Mucosa of descending colon (tissue), 3 donors: ENCODE measurements at regions not wholly inside any gene's neighbourhood (a gene's known extent, or its start where the extent isn't known, plus 50 kb on each side); places are given as distances from the start of the nearest gene placed in this dataset.

Source experiments
- ATAC-seq: fragments of 200-7000 bp; cut with Tn5 transposase; one replicate; pipeline ENCODE4 v1.9.1; 2020; ENCODE audit warnings: mild to moderate bottlenecking, moderate library complexity
- DNase-seq, 3 donors: peaks; one replicate each; pipeline ENCODE4 v3.0.0-alpha.2; 2020
- H3K36me3 ChIP-seq: fragments of 200-600 bp; one replicate; pipeline ENCODE4 v1.8.0; 2021; ENCODE audit warnings: low read depth, mild to moderate bottlenecking
- H3K4me1 ChIP-seq: fragments of 200-600 bp; one replicate; pipeline ENCODE4 v1.8.0; 2021; ENCODE audit warnings: low read depth, mild to moderate bottlenecking
- H3K4me3 ChIP-seq: fragments of 200-600 bp; one replicate; pipeline ENCODE4 v1.8.0; 2021; ENCODE audit warnings: mild to moderate bottlenecking
- H3K9me3 ChIP-seq: fragments of 200-600 bp; one replicate; pipeline ENCODE4 v1.8.0; 2021; ENCODE audit warnings: mild to moderate bottlenecking
- CTCF ChIP-seq: fragments of 200-600 bp; IDR thresholded peaks from one replicate; pipeline ENCODE4 v1.8.0; 2022; ENCODE audit warnings: antibody characterized with exemption, mild to moderate bottlenecking
- intact Hi-C, 2 donors: fragments of 100-400 bp; cut with DNase I in 1 of 2; cut with micrococcal nuclease in 1 of 2; formaldehyde crosslinking; loops; one replicate each; pipeline versions ENCODE4 v1.11.0 to v1.11.1; 2022; cut with DNase I, micrococcal nuclease
- donor health status: DM: no; HTN: no; CAD: no; lungs with moderate emphysema.
- donor health status: DM: no; HTN: no; CAD: no.
- donor health status: DM: no; HTN: yes; CAD: no.

DNA sequence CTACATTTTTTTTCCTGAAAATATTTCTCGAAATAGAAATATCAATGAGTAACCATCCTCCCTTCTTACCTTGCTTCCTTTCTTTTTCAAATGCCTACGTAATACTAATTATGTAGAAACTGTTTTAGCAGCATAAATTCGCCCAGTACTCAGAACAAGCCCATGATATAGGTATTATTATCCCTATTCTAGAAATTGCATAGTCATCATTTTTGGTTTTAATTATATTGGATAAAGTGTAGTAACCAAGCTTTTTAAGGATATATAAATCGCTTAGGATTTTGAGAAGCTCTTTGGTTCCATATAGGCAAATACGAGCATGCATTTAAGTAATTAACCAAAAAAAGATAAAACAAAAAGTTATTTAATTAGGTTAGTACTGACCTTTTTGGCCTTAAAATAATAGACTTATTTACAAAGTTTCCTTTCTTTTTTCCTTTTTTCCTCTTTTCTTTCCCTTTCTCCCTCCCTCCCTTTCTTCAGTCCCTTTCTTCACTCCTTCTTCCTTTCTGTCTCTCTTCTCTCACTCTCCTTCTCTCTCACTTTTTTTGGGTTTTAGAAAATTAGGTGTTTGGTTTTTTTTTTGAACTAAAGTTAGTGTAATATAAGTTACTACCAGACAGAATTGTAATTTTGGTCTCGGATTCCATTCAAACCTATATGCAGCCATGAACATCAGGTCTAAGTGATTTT is 457.7 kb downstream of the RFPL4B start:
- H3K9me3 ChIP-seq = no peaks in the 10 kb centered on the region
- H3K4me1 ChIP-seq = no peaks in the 10 kb centered on the region
- ATAC-seq (no peak), DNase-seq (no peak)
- intact Hi-C loops = no loop called here
- no peaks in the 10 kb centered on the region for H3K36me3 ChIP-seq
- TF ChIP-seq CTCF = no peak
- H3K4me3 ChIP-seq = no peak overlapping the region

- Histone ChIP-seq H3K9me3 (no peaks in the 10 kb centered on the region), H3K36me3 (no peaks in the 10 kb centered on the region), H3K4me3 (no peak overlapping the region), H3K4me1 (no peaks in the 10 kb centered on the region)
- ATAC-seq = no peak
- DNase-seq = no peak
- intact Hi-C loops = no loop called here
- TF ChIP-seq CTCF = no peak
Measured at GRCh38 chr6:112806163-112806865, 459.2 kb downstream of the RFPL4B start.

GRCh38 chr6:112821476-112821875 is 474.3 kb downstream of the RFPL4B start:
- ATAC-seq (no peak), DNase-seq (no peak)
- H3K4me1 ChIP-seq = no peaks in the 10 kb centered on the region
- intact Hi-C loops = no loop called here
- no peaks in the 10 kb centered on the region for H3K9me3 ChIP-seq
- no peaks in the 10 kb centered on the region for H3K36me3 ChIP-seq
- no peak for TF ChIP-seq CTCF
- H3K4me3 ChIP-seq = no peak overlapping the region

DNA sequence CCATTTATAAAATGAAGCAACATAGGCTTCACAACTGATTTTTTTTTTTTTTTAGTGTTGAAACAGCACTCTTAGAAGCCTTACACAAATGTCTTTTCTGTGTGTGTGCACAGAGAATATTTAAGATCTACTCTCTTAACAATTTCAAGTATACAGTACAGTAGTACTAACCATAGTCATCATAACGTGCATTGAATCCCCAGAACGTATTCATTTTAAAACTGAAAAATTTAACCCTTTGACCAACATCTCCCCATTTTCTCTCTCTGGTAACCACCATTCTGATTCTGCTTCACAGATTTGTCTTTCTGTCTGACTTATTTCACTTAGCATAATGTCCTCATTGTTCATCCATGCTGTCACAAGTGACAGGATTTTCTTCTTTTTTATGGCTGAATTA is 475.6 kb downstream of the RFPL4B start:
- no peak for ATAC-seq
- intact Hi-C loops = no loop called here

DNA sequence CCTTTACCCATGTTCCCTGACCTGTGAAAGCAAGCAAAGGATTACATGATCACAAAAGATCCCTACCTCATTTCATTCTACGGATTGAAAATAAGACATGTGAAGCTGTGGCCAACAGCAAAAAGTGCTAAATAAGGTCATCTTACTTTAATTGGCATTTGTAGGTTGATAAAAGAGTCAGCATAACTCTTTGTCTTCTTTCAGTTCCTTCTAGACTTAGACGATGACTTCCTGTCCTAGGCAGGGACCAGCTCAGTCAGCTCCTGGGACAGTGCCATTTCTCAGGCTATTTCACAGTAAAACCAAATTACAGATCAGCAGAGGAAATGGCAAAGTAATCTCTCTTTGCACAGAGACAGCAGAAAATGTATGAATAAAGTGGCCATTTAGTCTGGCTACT is 480.7 kb downstream of the RFPL4B start:
- Histone ChIP-seq H3K4me3 (no peak overlapping the region), H3K36me3 (no peaks in the 10 kb centered on the region), H3K4me1 (no peaks in the 10 kb centered on the region), H3K9me3 (no peaks in the 10 kb centered on the region)
- peak in 1 of 3 donors; percentile 40 for DNase-seq
- ATAC-seq = no peak
- no peak for TF ChIP-seq CTCF
- intact Hi-C loops = no loop called here

More for the DNA sequence above, 475.6 kb downstream of the RFPL4B start:
- H3K36me3 ChIP-seq = no peaks in the 10 kb centered on the region
- no peak for TF ChIP-seq CTCF
- H3K4me3 ChIP-seq = no peak overlapping the region
- DNase-seq = no peak
- H3K4me1 ChIP-seq = no peaks in the 10 kb centered on the region
- no peaks in the 10 kb centered on the region for H3K9me3 ChIP-seq
